Adipose tissue (tissue), 3 donors: ENCODE measurements at regions not wholly inside any gene's neighbourhood (a gene's known extent, or its start where the extent isn't known, plus 50 kb on each side); places are given as distances from the start of the nearest gene placed in this dataset.

Source experiments
- H3K27ac ChIP-seq: one replicate; pipeline ENCODE4 v1.5.1; 2013; ENCODE audit warnings: low read depth, low read length
- WGBS, 3 donors: extraction: QIAGEN DNeasy Blood & Tissue Kit; methylation state at CpG; one replicate each; pipeline ENCODE4 v1.1.7; 2013; 5-methylcytosine and 5-hydroxymethylcytosine counted together
- donor health status: healthy with polysubstance abuse.
- donor health status: Bipolar disorder and iron deficiency.
- donor health status: healthy.

GRCh38 chr14:84688297-84689025 is 841.5 kb upstream of the FLRT2 start:
- H3K27ac ChIP-seq, result no peak overlapping the region
- WGBS, 3 donors, result 67 to 79% (median 71%) methylated on average over 7 of the region's 7 CpGs

- no peak overlapping the region for H3K27ac ChIP-seq
Measured at GRCh38 chr14:84694161-84694560, 835.8 kb upstream of the FLRT2 start.

- 93 to 100% (median 96%) methylated on average over 2 of the region's 2 CpGs for WGBS, 3 donors
- no peak overlapping the region for H3K27ac ChIP-seq
Measured at GRCh38 chr14:84704601-84705000, 825.3 kb upstream of the FLRT2 start.

- H3K27ac ChIP-seq, result no peak overlapping the region
- 92 to 100% (median 98%) methylated on average over 1 of the region's 1 CpG for WGBS, 3 donors
Measured at GRCh38 chr14:84707830-84708229, 822.1 kb upstream of the FLRT2 start.

GRCh38 chr14:84708865-84709264 is 821.1 kb upstream of the FLRT2 start:
- WGBS, 3 donors, result 54 to 81% (median 73%) methylated on average over 2 of the region's 2 CpGs
- H3K27ac ChIP-seq, result no peak overlapping the region

- 55 to 89% (median 84%) methylated on average over 4 of the region's 4 CpGs for WGBS, 3 donors
- H3K27ac ChIP-seq, result no peak overlapping the region
Measured at GRCh38 chr14:84726471-84726870, 803.5 kb upstream of the FLRT2 start.

GRCh38 chr14:84749191-84749955 is 780.6 kb upstream of the FLRT2 start:
- no peak overlapping the region for H3K27ac ChIP-seq
- 83 to 94% (median 86%) methylated on average over 6 of the region's 6 CpGs for WGBS, 3 donors

- no peak overlapping the region for H3K27ac ChIP-seq
- 17 to 32% (median 24%) methylated on average over 1 of the region's 1 CpG for WGBS, 3 donors
Measured at GRCh38 chr14:84750284-84750683, 779.7 kb upstream of the FLRT2 start.

- 39 to 68% (median 61%) methylated on average over 10 of the region's 10 CpGs for WGBS, 3 donors
- no peak overlapping the region for H3K27ac ChIP-seq
Measured at GRCh38 chr14:84750763-84751554, 779.0 kb upstream of the FLRT2 start.

GRCh38 chr14:84751745-84752144 is 778.2 kb upstream of the FLRT2 start:
- H3K27ac ChIP-seq, result no peak overlapping the region
- WGBS, 3 donors, result 40 to 83% (median 69%) methylated on average over 3 of the region's 3 CpGs

GRCh38 chr14:84760489-84761126 is 769.3 kb upstream of the FLRT2 start:
- 76 to 87% (median 83%) methylated on average over 5 of the region's 5 CpGs for WGBS, 3 donors
- no peak overlapping the region for H3K27ac ChIP-seq

GRCh38 chr14:84767434-84767833 is 762.5 kb upstream of the FLRT2 start:
- H3K27ac ChIP-seq, result no peak overlapping the region
- 89 to 92% (median 90%) methylated on average over 5 of the region's 5 CpGs for WGBS, 3 donors

- H3K27ac ChIP-seq, result no peak overlapping the region
- 76 to 91% (median 91%) methylated on average over 1 of the region's 1 CpG for WGBS, 3 donors
Measured at GRCh38 chr14:84770030-84770429, 759.9 kb upstream of the FLRT2 start.

- 48 to 81% (median 57%) methylated on average over 2 of the region's 2 CpGs for WGBS, 3 donors
- H3K27ac ChIP-seq, result no peak overlapping the region
Measured at GRCh38 chr14:84777356-84777755, 752.6 kb upstream of the FLRT2 start.

- 60 to 65% (median 61%) methylated on average over 1 of the region's 1 CpG for WGBS, 3 donors
- no peak overlapping the region for H3K27ac ChIP-seq
Measured at GRCh38 chr14:84782902-84783301, 747.0 kb upstream of the FLRT2 start.

- H3K27ac ChIP-seq, result no peak overlapping the region
Measured at GRCh38 chr14:84783511-84783910, 746.4 kb upstream of the FLRT2 start.

GRCh38 chr14:84785996-84786395 is 743.9 kb upstream of the FLRT2 start:
- H3K27ac ChIP-seq, result no peak overlapping the region

More at GRCh38 chr14:84783511-84783910, 746.4 kb upstream of the FLRT2 start:
- 74 to 80% (median 77%) methylated on average over 1 of the region's 1 CpG for WGBS, 3 donors

GRCh38 chr14:84789012-84789411 is 740.9 kb upstream of the FLRT2 start:
- WGBS, 3 donors, result 88 to 91% (median 88%) methylated on average over 1 of the region's 1 CpG
- H3K27ac ChIP-seq, result no peak overlapping the region
